AG04449 (cell line): ENCODE measurements at regions not wholly inside any gene's neighbourhood (a gene's known extent, or its start where the extent isn't known, plus 50 kb on each side); places are given as distances from the start of the nearest gene placed in this dataset.

Experiments
- CTCF ChIA-PET: fragments of 350-600 bp; formaldehyde crosslinking; extraction: SDS; loops from one replicate; lab custom pipeline; 2021; ENCODE audit warnings: antibody characterized with exemption; lab: Yijun Ruan, JAX
- POLR2A ChIA-PET: fragments of 400-600, 350-600 bp; formaldehyde crosslinking; extraction: SDS; loops from one replicate; lab custom pipeline; 2020; ENCODE audit warnings: antibody characterized with exemption, inconsistent platforms; lab: Yijun Ruan, JAX
- DNase-seq: peaks from one replicate; pipeline ENCODE4 v3.0.0-alpha.2; 2010; ENCODE audit warnings: low read depth, low spot score
- H3K4me3 ChIP-seq: 2 replicates; pipeline ENCODE4 v1.5.1; 2011; ENCODE audit warnings: low read depth, mild to moderate bottlenecking, control low read depth, low read length
- TF ChIP-seq, protein P1 (sequence below): IDR thresholded peaks from one replicate; pipeline ENCODE4 v1.5.1; 2011; ENCODE audit warnings: mild to moderate bottlenecking, moderate library complexity, low read length, control low read depth, inconsistent platforms; ENCODE audit not compliant: insufficient read depth; ENCODE audit errors: missing control alignments

DNA sequence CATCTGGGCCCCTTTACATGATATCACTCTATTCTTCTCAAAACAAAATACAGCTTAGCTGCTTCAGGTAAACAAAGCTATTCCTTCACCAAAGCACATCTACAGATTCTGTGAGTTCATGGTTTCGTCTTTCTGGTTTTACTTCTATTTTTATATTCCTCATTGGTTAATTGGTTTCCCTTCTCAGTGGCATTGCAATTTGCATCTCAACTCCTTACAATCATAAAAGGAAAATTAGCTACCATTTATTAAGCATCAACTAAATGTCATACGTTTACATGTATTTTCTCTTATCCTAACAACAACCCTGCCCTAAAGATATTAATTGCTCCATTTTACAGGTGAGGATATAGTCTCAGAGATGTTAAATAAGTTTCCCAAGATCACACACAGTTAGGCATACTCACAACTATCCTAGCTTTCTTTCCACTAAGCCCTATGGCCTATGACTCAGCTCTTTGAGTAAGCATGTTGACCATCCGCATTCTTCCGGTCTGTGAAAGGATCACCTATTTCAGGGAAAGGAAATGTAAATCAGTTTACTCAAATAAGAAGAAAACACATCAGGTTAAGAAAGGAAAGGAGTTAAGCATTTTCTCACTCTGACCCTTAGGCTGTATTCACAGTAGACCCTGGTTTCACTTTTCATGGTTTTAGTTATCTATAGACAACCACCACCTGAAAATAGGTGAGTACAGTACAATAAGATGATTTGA, 146.1 kb downstream of the CAAP1 start:
- CTCF ChIA-PET: interaction anchor here (1.0 kb wide), 2 partner anchors 114 to 229 kb away, joined by 3 read pairs; no protein-coding TSS in a partner anchor
- TF ChIP-seq, protein P1, sequence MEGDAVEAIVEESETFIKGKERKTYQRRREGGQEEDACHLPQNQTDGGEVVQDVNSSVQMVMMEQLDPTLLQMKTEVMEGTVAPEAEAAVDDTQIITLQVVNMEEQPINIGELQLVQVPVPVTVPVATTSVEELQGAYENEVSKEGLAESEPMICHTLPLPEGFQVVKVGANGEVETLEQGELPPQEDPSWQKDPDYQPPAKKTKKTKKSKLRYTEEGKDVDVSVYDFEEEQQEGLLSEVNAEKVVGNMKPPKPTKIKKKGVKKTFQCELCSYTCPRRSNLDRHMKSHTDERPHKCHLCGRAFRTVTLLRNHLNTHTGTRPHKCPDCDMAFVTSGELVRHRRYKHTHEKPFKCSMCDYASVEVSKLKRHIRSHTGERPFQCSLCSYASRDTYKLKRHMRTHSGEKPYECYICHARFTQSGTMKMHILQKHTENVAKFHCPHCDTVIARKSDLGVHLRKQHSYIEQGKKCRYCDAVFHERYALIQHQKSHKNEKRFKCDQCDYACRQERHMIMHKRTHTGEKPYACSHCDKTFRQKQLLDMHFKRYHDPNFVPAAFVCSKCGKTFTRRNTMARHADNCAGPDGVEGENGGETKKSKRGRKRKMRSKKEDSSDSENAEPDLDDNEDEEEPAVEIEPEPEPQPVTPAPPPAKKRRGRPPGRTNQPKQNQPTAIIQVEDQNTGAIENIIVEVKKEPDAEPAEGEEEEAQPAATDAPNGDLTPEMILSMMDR: no peak
- POLR2A ChIA-PET: no interaction called here
- H3K4me3 ChIP-seq: no peak overlapping the region
- DNase-seq: no peak

DNA sequence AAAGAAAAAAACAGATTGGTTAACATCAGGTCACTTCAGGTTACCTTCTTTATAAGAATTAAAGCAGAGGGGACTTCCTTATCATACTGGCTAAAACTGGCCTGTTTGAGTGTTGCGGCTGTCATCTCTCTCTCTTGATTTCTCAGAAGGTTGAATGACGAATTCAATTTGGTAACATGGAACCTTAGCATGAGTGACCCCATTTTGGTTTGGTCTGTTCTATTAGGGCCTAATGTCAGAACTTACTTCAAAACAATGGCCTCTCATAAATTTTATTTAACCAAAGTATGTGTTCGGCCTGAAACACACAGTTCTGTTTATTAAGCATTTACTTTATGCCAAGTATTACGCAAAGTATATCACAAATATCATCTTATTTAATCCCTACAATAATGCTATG, 147.5 kb downstream of the CAAP1 start:
- no peak for DNase-seq
- ChIA-PET POLR2A (no interaction called here), CTCF (no interaction called here)
- TF ChIP-seq, protein P1: no peak
- no peak overlapping the region for H3K4me3 ChIP-seq

DNA sequence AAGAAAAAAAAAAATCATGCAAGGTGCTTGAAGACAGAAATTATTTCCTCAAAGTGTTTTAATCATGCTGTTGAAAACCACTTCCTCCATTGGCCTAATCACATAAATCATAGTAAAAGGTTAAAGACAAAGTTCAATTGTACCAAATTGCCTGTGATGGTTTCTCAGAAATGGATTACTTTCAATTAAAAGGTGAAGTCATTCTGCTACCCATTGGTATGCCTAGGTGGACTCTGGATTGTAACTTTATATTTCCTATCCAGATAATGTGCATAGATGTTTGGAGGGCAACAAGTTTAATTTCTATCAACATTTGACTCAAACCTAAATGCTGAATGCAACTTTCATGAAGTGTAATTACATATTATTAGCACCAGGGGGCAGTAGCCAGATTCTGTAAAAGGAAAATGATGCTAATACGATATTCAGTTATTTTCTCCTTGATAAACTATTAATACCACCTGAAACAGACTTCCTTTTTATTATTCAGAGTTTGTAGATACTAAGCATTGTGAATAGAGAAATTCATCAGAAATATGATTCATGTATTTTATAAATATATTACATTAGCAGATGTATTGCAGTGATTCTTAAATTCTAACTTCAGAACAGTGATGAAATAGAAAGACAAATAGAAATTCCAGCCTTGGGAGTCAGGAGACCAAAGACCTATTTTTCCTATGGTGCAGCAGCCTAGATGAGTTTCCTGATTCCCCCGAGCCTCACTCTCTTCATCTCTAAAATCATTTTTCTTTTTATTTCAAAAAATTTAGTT, 148.2 kb downstream of the CAAP1 start:
- ChIA-PET CTCF (interaction anchor here (1.6 kb wide), 1 partner anchor 231 kb away, joined by 5 read pairs; no protein-coding TSS in a partner anchor), POLR2A (no interaction called here)
- TF ChIP-seq, protein P1: peak; percentile 36
- DNase-seq: no peak
- no peak overlapping the region for H3K4me3 ChIP-seq

DNA sequence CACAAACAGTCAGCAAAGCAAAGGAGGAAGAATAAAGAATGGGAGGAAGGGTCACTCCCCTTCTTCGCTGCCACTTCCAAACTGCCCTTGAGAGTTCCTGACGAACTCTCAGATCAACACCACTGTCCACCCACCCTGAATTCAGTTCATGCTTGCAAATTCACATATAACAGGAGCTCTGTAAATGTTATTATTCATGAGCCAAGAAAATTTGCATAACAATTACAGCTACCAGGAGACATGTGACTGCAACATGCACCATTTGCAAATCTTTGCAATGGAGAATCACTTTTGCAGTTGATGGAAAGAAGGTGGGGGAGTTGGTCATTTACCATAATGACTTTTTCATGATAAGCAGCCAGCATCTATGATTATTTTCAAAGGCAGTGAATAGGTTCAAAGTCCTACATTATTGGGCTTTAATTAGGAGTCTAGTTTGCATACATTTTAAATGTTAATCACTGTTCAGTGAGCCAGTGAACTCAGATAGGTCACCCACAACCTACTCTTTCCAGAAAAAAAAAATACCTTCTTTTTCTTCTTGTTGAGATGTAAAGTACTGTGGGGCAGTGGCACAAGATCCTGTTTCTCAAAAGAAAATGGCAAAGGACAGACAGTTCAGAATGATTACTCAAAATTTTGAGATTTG, 149.7 kb downstream of the CAAP1 start:
- POLR2A ChIA-PET: no interaction called here
- TF ChIP-seq, protein P1: no peak
- DNase-seq: no peak
- H3K4me3 ChIP-seq: no peak overlapping the region
- CTCF ChIA-PET: interaction anchor here (1.1 to 1.6 kb wide), 3 partner anchors 9 to 235 kb away, joined by 3 to 5 read pairs (median 4); no protein-coding TSS in a partner anchor

DNA sequence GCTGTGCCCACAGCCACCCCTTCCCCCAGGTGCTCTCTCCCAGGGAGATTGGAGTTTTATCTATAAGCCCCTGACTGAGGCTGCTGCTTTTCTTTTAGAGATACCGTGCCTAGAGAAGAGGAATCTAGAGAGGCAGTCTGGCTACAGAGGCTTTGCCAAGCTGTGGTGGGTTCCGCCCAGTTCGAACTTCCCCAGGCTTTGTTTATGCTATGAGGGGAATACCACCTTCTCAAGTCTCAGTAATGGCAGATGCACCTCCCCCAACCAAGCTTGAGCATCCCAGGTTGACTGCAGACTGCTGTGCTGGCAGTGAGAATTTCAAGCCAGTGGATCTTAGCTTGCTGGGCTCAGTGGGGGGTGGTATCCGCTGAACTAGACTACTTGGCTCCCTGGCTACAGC, 157.4 kb downstream of the CAAP1 start:
- CTCF ChIA-PET: no interaction called here
- TF ChIP-seq, protein P1: no peak
- no peak overlapping the region for H3K4me3 ChIP-seq
- POLR2A ChIA-PET: no interaction called here
- no peak for DNase-seq

DNA sequence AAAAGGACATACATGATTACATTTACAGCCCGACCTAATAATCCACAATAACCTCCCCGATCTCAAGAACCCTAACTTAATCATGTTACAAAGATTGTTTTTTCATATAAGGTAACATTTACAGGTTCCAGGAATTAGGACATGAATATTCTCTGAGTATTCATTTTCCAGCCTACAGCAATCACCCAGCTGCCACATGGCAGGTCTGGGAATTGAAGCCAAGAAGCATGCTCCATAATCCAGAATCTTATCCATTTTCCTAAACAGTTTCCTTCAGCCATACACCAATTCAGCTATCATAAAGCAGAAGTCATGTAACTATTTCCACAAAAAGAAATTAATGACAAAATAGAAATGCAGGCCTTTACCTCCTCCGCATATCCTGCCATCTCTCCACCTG, 163.4 kb downstream of the CAAP1 start:
- H3K4me3 ChIP-seq: no peak overlapping the region
- POLR2A ChIA-PET: no interaction called here
- CTCF ChIA-PET: no interaction called here
- TF ChIP-seq, protein P1: no peak
- no peak for DNase-seq
